ENCODE measurements at regions not wholly inside any gene's neighbourhood (a gene's known extent, or its start where the extent isn't known, plus 50 kb on each side); places are given as distances from the start of the nearest gene placed in this dataset.

DNA sequence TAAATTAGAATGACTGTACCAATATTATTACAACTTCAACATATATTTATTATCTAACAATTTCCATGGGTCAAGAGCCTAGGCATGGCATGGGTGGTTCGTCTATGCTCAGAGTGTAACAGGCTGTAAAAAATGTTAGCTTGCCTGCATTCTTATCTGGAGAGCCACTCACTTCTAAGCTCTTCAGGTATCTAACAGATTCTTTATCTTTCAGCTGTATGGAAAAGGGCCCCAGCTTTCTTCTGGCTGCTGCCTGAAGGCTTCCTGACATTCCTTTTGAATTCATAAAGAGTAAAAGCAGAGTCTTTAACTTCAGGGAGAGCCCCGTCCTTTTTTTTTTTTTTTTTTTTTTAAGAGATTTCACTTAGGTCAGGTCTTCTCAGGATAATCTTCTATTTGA lies 648.8 kb downstream of the NXPH1 start:
- H3K36me3 ChIP-seq, result no peaks in the 10 kb centered on the region
- TF ChIP-seq, protein P1, sequence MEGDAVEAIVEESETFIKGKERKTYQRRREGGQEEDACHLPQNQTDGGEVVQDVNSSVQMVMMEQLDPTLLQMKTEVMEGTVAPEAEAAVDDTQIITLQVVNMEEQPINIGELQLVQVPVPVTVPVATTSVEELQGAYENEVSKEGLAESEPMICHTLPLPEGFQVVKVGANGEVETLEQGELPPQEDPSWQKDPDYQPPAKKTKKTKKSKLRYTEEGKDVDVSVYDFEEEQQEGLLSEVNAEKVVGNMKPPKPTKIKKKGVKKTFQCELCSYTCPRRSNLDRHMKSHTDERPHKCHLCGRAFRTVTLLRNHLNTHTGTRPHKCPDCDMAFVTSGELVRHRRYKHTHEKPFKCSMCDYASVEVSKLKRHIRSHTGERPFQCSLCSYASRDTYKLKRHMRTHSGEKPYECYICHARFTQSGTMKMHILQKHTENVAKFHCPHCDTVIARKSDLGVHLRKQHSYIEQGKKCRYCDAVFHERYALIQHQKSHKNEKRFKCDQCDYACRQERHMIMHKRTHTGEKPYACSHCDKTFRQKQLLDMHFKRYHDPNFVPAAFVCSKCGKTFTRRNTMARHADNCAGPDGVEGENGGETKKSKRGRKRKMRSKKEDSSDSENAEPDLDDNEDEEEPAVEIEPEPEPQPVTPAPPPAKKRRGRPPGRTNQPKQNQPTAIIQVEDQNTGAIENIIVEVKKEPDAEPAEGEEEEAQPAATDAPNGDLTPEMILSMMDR (IDR thresholded peaks at IDR 0.05; ENCODE audit: low read depth, low read length), result no peak
- H3K27ac ChIP-seq, result no peak overlapping the region
- no peaks in the 10 kb centered on the region for H3K27me3 ChIP-seq (ENCODE audit: insufficient read depth, low read depth, severe bottlenecking)
- no peak overlapping the region for H3K4me3 ChIP-seq (ENCODE audit: low read depth, low read length)
- H3K9me3 ChIP-seq (ENCODE audit: severe bottlenecking), result peaks cover 2% of the 10 kb centered on the region
- DNase-seq, result no peak

DNA sequence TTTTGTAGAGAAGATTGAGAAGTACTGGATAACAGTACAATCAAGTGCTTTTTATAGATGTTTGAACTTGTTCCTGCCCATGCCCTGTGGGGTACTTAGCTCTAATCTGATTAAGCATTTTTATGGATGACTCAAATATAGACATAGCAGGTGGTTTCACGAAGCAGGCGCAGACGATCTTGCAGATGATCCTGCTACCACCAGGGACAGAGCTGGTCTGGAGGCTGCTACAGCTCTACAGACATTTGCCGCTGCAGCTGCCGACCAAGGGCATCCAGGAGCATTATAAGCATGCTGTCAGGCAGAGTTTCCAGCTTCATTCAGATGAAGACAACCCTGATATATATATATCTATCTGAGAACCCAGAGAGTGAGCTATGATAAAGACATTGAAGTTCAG lies 650.4 kb downstream of the NXPH1 start:
- H3K27ac ChIP-seq, result no peak overlapping the region
- H3K27me3 ChIP-seq (ENCODE audit: insufficient read depth, low read depth, severe bottlenecking), result no peaks in the 10 kb centered on the region
- H3K9me3 ChIP-seq (ENCODE audit: severe bottlenecking), result peaks cover 2% of the 10 kb centered on the region
- TF ChIP-seq, protein P1 (IDR thresholded peaks at IDR 0.05; ENCODE audit: low read depth, low read length), result peak; percentile 48
- H3K4me3 ChIP-seq (ENCODE audit: low read depth, low read length), result no peak overlapping the region
- no peaks in the 10 kb centered on the region for H3K36me3 ChIP-seq
- DNase-seq, result peak; percentile 77

DNA sequence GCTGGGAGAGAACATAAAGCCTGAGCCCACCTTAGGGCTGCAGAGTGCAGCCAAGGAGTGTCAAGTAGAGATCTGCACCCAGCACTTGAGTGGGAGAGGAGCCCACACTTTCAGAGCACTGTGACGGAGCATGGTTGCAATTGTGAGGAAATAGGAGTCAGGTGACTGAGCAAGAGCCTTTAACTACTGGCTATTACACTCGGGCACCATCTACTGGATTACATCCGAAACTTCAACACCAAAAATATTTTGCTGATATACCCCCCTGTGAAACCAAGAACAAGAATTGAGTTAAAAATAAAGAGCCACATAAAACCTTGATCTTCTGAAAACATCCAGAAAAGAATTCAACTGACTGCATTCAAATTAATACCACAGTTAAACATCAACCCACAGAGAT lies 657.9 kb downstream of the NXPH1 start:
- H3K4me3 ChIP-seq (ENCODE audit: low read depth, low read length), result no peak overlapping the region
- DNase-seq, result no peak
- H3K27ac ChIP-seq, result no peak overlapping the region
- H3K36me3 ChIP-seq, result no peaks in the 10 kb centered on the region
- H3K27me3 ChIP-seq (ENCODE audit: insufficient read depth, low read depth, severe bottlenecking), result no peaks in the 10 kb centered on the region
- H3K9me3 ChIP-seq (ENCODE audit: severe bottlenecking), result peaks cover 7% of the 10 kb centered on the region
- TF ChIP-seq, protein P1 (IDR thresholded peaks at IDR 0.05; ENCODE audit: low read depth, low read length), result no peak

DNA sequence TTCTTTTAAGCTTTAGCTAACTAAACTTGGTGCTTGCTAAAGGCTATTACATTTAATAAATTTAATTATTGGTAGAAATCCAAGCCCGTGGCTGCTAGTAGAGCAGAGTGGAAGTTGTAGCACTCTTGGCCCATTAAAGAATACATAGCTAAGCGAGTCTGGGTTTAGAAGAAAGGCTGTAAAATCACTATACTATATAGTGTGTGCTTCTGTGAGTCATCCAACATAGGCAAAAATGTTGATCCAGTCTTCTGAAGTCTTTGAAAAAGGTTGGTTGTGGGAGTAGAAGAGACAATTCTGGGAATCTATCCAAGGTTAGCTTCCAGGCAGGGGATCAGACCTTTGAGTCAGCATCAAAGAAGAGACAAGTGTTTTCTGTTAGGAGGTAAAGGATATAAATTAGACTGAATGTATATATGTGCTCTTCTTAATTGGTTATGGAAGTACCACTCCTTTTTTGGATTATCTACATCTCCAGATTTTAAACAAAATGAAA lies 664.2 kb downstream of the NXPH1 start:
- Histone ChIP-seq H3K36me3 (no peaks in the 10 kb centered on the region), H3K4me3 (ENCODE audit: low read depth, low read length) (no peak overlapping the region), H3K27ac (no peak overlapping the region), H3K27me3 (ENCODE audit: insufficient read depth, low read depth, severe bottlenecking) (no peaks in the 10 kb centered on the region), H3K9me3 (ENCODE audit: severe bottlenecking) (peaks cover 4% of the 10 kb centered on the region)
- TF ChIP-seq, protein P1 (IDR thresholded peaks at IDR 0.05; ENCODE audit: low read depth, low read length), result no peak
- DNase-seq, result no peak

DNA sequence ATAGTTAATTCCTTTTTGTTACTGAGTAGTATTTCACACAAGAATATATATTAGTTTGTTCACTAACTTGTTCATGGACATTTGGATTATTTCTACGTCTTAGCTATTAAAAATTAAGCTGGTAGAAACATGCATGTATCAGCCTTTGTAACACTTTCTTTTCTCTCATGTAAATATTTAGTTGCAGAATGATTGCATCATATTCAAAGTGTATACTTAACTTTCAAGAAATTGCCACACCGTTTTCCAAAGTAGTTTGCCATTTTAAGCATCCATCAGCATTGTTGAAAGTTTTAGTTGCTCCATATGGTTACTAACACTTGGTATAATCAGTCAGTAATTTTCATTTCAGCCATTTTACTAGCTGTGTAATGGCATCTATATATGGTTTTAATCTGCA lies 666.9 kb downstream of the NXPH1 start:
- no peak overlapping the region for H3K4me3 ChIP-seq (ENCODE audit: low read depth, low read length)
- no peaks in the 10 kb centered on the region for H3K36me3 ChIP-seq
- H3K27me3 ChIP-seq (ENCODE audit: insufficient read depth, low read depth, severe bottlenecking), result no peaks in the 10 kb centered on the region
- H3K27ac ChIP-seq, result no peak overlapping the region
- peaks cover 4% of the 10 kb centered on the region for H3K9me3 ChIP-seq (ENCODE audit: severe bottlenecking)
- TF ChIP-seq, protein P1 (IDR thresholded peaks at IDR 0.05; ENCODE audit: low read depth, low read length), result no peak
- DNase-seq, result no peak

DNA sequence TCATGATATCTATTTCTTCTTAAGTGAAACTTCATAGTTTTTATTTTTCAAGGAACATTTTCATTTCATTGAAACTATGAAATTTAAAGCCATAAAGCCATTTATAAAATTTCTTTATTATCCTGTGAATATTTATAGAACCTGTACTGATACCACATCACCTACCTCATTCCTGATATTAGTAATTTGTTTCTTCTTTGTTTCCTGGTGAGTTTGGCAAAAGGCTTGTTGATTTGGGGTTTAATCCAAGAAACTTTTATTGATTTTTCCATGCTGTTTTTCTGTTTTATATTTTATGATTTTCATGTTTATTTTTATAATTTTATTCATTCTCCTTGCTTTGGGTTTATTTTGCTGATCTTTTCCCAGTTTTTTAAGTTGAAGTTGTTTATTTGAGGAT lies 669.4 kb downstream of the NXPH1 start:
- TF ChIP-seq, protein P1 (IDR thresholded peaks at IDR 0.05; ENCODE audit: low read depth, low read length), result no peak

More for the DNA sequence above, 669.4 kb downstream of the NXPH1 start:
- H3K36me3 ChIP-seq, result no peaks in the 10 kb centered on the region
- H3K9me3 ChIP-seq (ENCODE audit: severe bottlenecking), result peaks cover 4% of the 10 kb centered on the region
- no peak for DNase-seq
- no peaks in the 10 kb centered on the region for H3K27me3 ChIP-seq (ENCODE audit: insufficient read depth, low read depth, severe bottlenecking)
- no peak overlapping the region for H3K27ac ChIP-seq
- no peak overlapping the region for H3K4me3 ChIP-seq (ENCODE audit: low read depth, low read length)
